ENCODE measurements at regions not wholly inside any gene's neighbourhood (a gene's known extent, or its start where the extent isn't known, plus 50 kb on each side); places are given as distances from the start of the nearest gene placed in this dataset.

- Histone ChIP-seq H3K27me3 (no peaks in the 10 kb centered on the region), H3K36me3 (no peaks in the 10 kb centered on the region), H3K4me1 (no peaks in the 10 kb centered on the region), H3K27ac (no peak overlapping the region), H3K9me3 (no peaks in the 10 kb centered on the region), H3K4me3 (no peak overlapping the region)
- intact Hi-C loops (cut with DNase I; ENCODE audit: low total_unique reads), result no loop called here
- TF ChIP-seq CTCF (IDR thresholded peaks at IDR 0.05), result no peak
- DNase-seq, result no peak
These were observed 214.0 kb upstream of the NT5C1B start for GRCh38 chr2:18803141-18803939.

GRCh38 chr2:18800240-18800971, 211.0 kb upstream of the NT5C1B start:
- H3K27ac ChIP-seq, result no peak overlapping the region
- no peak for TF ChIP-seq CTCF (IDR thresholded peaks at IDR 0.05)
- no peaks in the 10 kb centered on the region for H3K27me3 ChIP-seq
- H3K4me3 ChIP-seq, result no peak overlapping the region
- H3K9me3 ChIP-seq, result no peaks in the 10 kb centered on the region
- intact Hi-C loops (cut with DNase I; ENCODE audit: low total_unique reads), result no loop called here
- H3K4me1 ChIP-seq, result no peaks in the 10 kb centered on the region
- DNase-seq, result no peak
- H3K36me3 ChIP-seq, result no peaks in the 10 kb centered on the region

DNA sequence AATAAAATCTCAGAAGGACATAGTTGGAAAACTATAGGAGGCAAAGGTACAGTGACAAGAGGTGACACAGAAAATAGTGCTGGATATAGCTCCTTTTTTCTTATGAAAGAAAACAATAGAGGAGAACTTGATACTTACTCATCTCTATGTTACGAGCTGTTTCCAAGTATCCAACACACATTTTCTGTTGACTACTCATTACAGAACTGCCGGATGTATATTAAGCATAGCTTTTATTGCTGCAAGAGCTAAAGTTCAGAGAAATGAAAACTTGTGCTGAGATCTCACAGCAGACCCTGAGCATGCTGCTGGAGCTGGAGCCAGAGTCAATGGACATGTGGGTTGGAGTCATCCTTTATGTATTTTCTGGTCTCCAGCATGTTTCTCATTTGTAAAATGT, 210.0 kb upstream of the NT5C1B start:
- Histone ChIP-seq H3K4me1 (no peaks in the 10 kb centered on the region), H3K4me3 (no peak overlapping the region), H3K36me3 (no peaks in the 10 kb centered on the region), H3K9me3 (no peaks in the 10 kb centered on the region), H3K27ac (no peak overlapping the region), H3K27me3 (no peaks in the 10 kb centered on the region)
- TF ChIP-seq CTCF (IDR thresholded peaks at IDR 0.05), result no peak
- intact Hi-C loops (cut with DNase I; ENCODE audit: low total_unique reads), result no loop called here
- DNase-seq, result no peak

- intact Hi-C loops (cut with DNase I; ENCODE audit: low total_unique reads), result no loop called here
These were observed 207.9 kb upstream of the NT5C1B start for GRCh38 chr2:18797133-18797845.

More at GRCh38 chr2:18797133-18797845, 207.9 kb upstream of the NT5C1B start:
- no peak for DNase-seq
- H3K27me3 ChIP-seq, result no peaks in the 10 kb centered on the region
- no peak for TF ChIP-seq CTCF (IDR thresholded peaks at IDR 0.05)
- peaks cover 0 to 2% (median under 1%) of the 10 kb centered on the region in 4 donors for H3K4me1 ChIP-seq
- no peaks in the 10 kb centered on the region for H3K36me3 ChIP-seq
- H3K9me3 ChIP-seq, result no peaks in the 10 kb centered on the region
- no peak overlapping the region for H3K27ac ChIP-seq
- H3K4me3 ChIP-seq, result no peak overlapping the region
